Transverse colon (tissue), 4 donors: ENCODE measurements at regions not wholly inside any gene's neighbourhood (a gene's known extent, or its start where the extent isn't known, plus 50 kb on each side); places are given as distances from the start of the nearest gene placed in this dataset.

Experiments
- DNase-seq: peaks from one replicate; pipeline ENCODE4 v3.0.0-alpha.2; 2019
- H3K27ac ChIP-seq, 4 donors: fragments of 200-600 bp; sonication (generic); 2 replicates each; pipeline ENCODE4 v1.5.1; 2016 to 2018; ENCODE audit warnings: inconsistent platforms in 4 of 4
- H3K27me3 ChIP-seq: fragments of 200-600 bp; sonication (generic); 2 replicates; pipeline ENCODE4 v1.5.1; 2017; ENCODE audit warnings: inconsistent platforms
- H3K36me3 ChIP-seq, 4 donors: fragments of 200-600 bp; sonication (generic); 2 replicates each; pipeline ENCODE4 v1.5.1; 2017 to 2019; ENCODE audit warnings: inconsistent platforms in 4 of 4
- H3K4me1 ChIP-seq, 4 donors: fragments of 200-600 bp; sonication (generic); 2 replicates each; pipeline ENCODE4 v1.5.1; 2017 to 2020; ENCODE audit warnings: inconsistent platforms in 4 of 4
- H3K4me3 ChIP-seq, 4 donors: fragments of 200-600 bp; sonication (generic); 1 replicate in 1 of 4; 2 replicates in 3 of 4; pipeline versions ENCODE4 v1.5.1 to v1.6.1; 2017 to 2019; ENCODE audit warnings: inconsistent platforms in 4 of 4
- H3K9me3 ChIP-seq, 2 donors: fragments of 200-600 bp; sonication (generic); 2 replicates each; pipeline ENCODE4 v1.5.1; 2017 to 2019; ENCODE audit warnings: inconsistent platforms in 2 of 2
- CTCF ChIP-seq, 5 experiments: fragments of 200-600 bp in 3 of 5; fragments of 450-650 bp in 2 of 5; sonication (generic) in 3 of 5; IDR thresholded peaks; 1 replicate in 2 of 5; 2 replicates in 3 of 5; pipeline ENCODE4 v1.5.1; 2016 to 2017; ENCODE audit warnings: antibody characterized with exemption in 5 of 5, inconsistent platforms in 3 of 5, mild to moderate bottlenecking in 2 of 5, moderate library complexity in 1 of 5
- EP300 ChIP-seq: sonication (generic); formaldehyde crosslinking; IDR thresholded peaks from one replicate; pipeline ENCODE4 v1.6.1; 2017; ENCODE audit warnings: antibody characterized with exemption, low read depth
- POLR2A ChIP-seq: fragments of 450-650 bp; IDR thresholded peaks from one replicate; pipeline ENCODE4 v1.6.1; 2016; ENCODE audit warnings: antibody characterized with exemption, mild to moderate bottlenecking, moderate library complexity
- POLR2AphosphoS5 ChIP-seq, 3 donors: sonication (generic); formaldehyde crosslinking; IDR thresholded peaks; one replicate each; pipeline ENCODE4 v1.6.1; 2016; ENCODE audit warnings: antibody characterized with exemption in 3 of 3
- WGBS, 2 donors: methylation state at CpG; one replicate each; pipeline ENCODE4 v1.1.5; 2018; ENCODE audit warnings: low coverage in 1 of 2; 5-methylcytosine and 5-hydroxymethylcytosine counted together
- in situ Hi-C, 4 donors: fragments of 200-750 bp; cut with MboI; loops; one replicate each; pipeline versions ENCODE4 v1.15.0 to v1.15.1; 2017; ENCODE audit warnings: low sequenced_read_pairs in 3 of 4, low pct_ligation_motif_present in 1 of 4, low pct_unique_long_range_greater_than_20kb in 1 of 4
- intact Hi-C: fragments of 100-400 bp; cut with DNase I; formaldehyde crosslinking; loops from one replicate; pipeline ENCODE4 v1.15.1; 2023; ENCODE audit warnings: low total_unique reads

DNA sequence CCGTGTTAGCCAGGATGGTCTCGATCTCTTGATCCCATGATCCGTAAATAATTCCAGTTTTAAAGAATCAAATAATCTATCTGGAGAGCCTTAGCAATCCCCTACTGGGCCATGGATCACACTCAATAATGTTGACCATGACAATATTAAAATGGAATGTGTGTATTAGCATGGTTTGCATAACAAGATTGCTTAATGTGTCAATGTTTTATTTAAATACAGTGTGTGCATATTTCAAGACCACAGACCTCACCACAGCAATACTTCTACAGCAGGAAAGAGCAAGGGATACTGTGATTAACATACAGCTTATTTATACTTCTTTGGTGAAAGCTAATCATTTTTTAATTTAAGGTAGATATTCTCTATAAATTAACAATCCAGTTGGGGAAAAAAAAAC, 470.4 kb downstream of the TFAP2B start:
- intact Hi-C loops: no loop called here
- H3K36me3 ChIP-seq: no peaks in the 10 kb centered on the region
- WGBS, 2 donors: 93 to 100% methylated on average over 1 to 3 of the region's 3 CpGs
- H3K9me3 ChIP-seq: no peaks in the 10 kb centered on the region
- no peak for TF ChIP-seq POLR2A
- no peak for TF ChIP-seq CTCF (IDR thresholded peaks at IDR 0.05)
- TF ChIP-seq EP300: no peak
- TF ChIP-seq POLR2AphosphoS5 (IDR thresholded peaks at IDR 0.05): no peak
- no peaks in the 10 kb centered on the region for H3K4me1 ChIP-seq
- no peak for DNase-seq
- no peak overlapping the region for H3K27ac ChIP-seq
- no peak overlapping the region for H3K4me3 ChIP-seq
- no peaks in the 10 kb centered on the region for H3K27me3 ChIP-seq
- in situ Hi-C loops: no loop called here

- Histone ChIP-seq H3K4me1 (no peaks in the 10 kb centered on the region), H3K27ac (no peak overlapping the region), H3K9me3 (no peaks in the 10 kb centered on the region), H3K4me3 (no peak overlapping the region), H3K27me3 (no peaks in the 10 kb centered on the region), H3K36me3 (no peaks in the 10 kb centered on the region)
- intact Hi-C loops: no loop called here
- TF ChIP-seq EP300: no peak
- TF ChIP-seq POLR2AphosphoS5 (IDR thresholded peaks at IDR 0.05): no peak
- no peak for TF ChIP-seq CTCF (IDR thresholded peaks at IDR 0.05)
- no peak for TF ChIP-seq POLR2A
- WGBS, 2 donors: 80 to 93% methylated on average over 1 of the region's 1 CpG
- in situ Hi-C loops: no loop called here
- no peak for DNase-seq
Measured at GRCh38 chr6:51292659-51293058, 474.0 kb downstream of the TFAP2B start.

DNA sequence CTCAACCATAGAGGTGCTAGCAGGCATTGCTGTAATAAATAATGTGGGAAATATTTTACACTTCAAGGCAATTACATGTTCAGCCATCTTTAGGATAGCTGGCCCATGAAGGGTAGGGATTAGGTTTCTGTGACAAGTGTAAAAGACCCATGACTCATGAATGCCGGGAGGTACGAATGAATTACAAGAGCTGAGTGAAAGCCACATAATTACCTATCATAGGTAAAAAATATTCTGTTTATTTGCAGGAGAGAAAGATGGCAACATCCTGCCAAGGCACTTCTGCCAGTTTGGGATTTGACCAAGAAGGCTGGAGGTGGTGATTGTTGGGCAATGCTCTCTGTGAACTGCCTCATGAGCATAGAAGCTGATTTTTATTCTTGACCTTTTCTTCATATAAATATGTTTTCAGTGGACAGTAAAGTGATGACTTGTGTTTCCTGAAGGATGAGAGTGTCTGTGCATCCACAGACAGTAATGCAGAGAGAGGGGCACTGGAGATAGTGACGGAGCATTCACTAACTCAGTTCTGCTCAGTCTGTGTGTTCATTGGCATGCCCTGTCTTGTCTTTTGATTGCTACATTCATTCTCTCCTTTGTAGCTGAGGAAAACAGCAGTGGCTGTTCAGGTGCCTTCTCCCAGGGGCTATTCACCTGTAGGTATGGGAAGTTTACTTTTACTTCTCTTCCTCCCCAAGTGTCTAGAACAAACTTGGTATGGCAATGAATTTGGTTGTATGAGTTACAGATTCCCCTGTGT, 481.1 kb downstream of the TFAP2B start:
- H3K4me1 ChIP-seq: no peaks in the 10 kb centered on the region
- no peaks in the 10 kb centered on the region for H3K36me3 ChIP-seq
- no peaks in the 10 kb centered on the region for H3K9me3 ChIP-seq
- intact Hi-C loops: no loop called here
- WGBS, 2 donors: 96 to 100% methylated on average over 3 of the region's 3 CpGs
- no peak overlapping the region for H3K27ac ChIP-seq
- no peak for TF ChIP-seq EP300
- no peak for TF ChIP-seq POLR2AphosphoS5 (IDR thresholded peaks at IDR 0.05)
- no peak for TF ChIP-seq POLR2A
- TF ChIP-seq CTCF (IDR thresholded peaks at IDR 0.05): no peak
- no peak overlapping the region for H3K4me3 ChIP-seq
- H3K27me3 ChIP-seq: no peaks in the 10 kb centered on the region
- in situ Hi-C loops: no loop called here
- DNase-seq: no peak

- no peaks in the 10 kb centered on the region for H3K4me1 ChIP-seq
- H3K27ac ChIP-seq: no peak overlapping the region
- no peaks in the 10 kb centered on the region for H3K36me3 ChIP-seq
- TF ChIP-seq CTCF (IDR thresholded peaks at IDR 0.05): no peak
- TF ChIP-seq POLR2AphosphoS5 (IDR thresholded peaks at IDR 0.05): no peak
- TF ChIP-seq EP300: no peak
- TF ChIP-seq POLR2A: no peak
- intact Hi-C loops: no loop called here
- in situ Hi-C loops: no loop called here
- no peak for DNase-seq
- no peaks in the 10 kb centered on the region for H3K9me3 ChIP-seq
- H3K27me3 ChIP-seq: no peaks in the 10 kb centered on the region
- no peak overlapping the region for H3K4me3 ChIP-seq
Measured at GRCh38 chr6:51300510-51300909, 481.8 kb downstream of the TFAP2B start.
